CD4-positive, alpha-beta memory T cell (primary cell): ENCODE measurements at regions not wholly inside any gene's neighbourhood (a gene's known extent, or its start where the extent isn't known, plus 50 kb on each side); places are given as distances from the start of the nearest gene placed in this dataset.

Experiments used
- CTCF ChIA-PET: fragments of 350-600 bp; sonication (Branson Sonifier 250); formaldehyde crosslinking; loops from one replicate; lab custom pipeline; 2021; ENCODE audit warnings: inconsistent platforms; ENCODE audit not compliant: partially characterized antibody; lab: Charles Lee
- POLR2A ChIA-PET: fragments of 350-600 bp; sonication (Branson Sonifier 250); formaldehyde crosslinking; loops from one replicate; lab custom pipeline; 2021; ENCODE audit not compliant: partially characterized antibody; lab: Charles Lee
- DNase-seq, 5 donors: peaks; one replicate each; pipeline versions ENCODE4 v3.0.0 to v3.0.0-alpha.2; 2020 to 2022; ENCODE audit warnings: mixed read lengths in 1 of 5
- H3K27ac ChIP-seq: one replicate; pipeline ENCODE4 v1.7.0; 2013; ENCODE audit warnings: low read depth, low read length
- H3K27me3 ChIP-seq: 2 replicates; pipeline ENCODE4 v1.7.0; 2013; ENCODE audit warnings: mild to moderate bottlenecking, low read length, moderate library complexity; ENCODE audit not compliant: insufficient read depth
- H3K36me3 ChIP-seq: 2 replicates; pipeline ENCODE4 v1.7.0; 2013; ENCODE audit warnings: mild to moderate bottlenecking, low read length, moderate library complexity; ENCODE audit not compliant: insufficient read depth
- H3K4me1 ChIP-seq: 2 replicates; pipeline ENCODE4 v1.7.0; 2013; ENCODE audit warnings: mild to moderate bottlenecking, low read length, moderate library complexity; ENCODE audit not compliant: insufficient read depth
- H3K4me3 ChIP-seq, 2 donors: one replicate each; pipeline ENCODE4 v1.7.0; 2013; ENCODE audit warnings: low read length in 2 of 2, mild to moderate bottlenecking in 1 of 2
- H3K9me3 ChIP-seq, 2 donors: one replicate each; pipeline ENCODE4 v1.7.0; 2013; ENCODE audit warnings: low read length in 2 of 2, control low read depth in 1 of 2; ENCODE audit not compliant: control insufficient read depth in 1 of 2
- H3K27ac Mint-ChIP-seq, 7 donors: one replicate each; pipeline ENCODE4 v1.8.0; 2020 to 2021; ENCODE audit warnings: mixed read lengths in 7 of 7, mild to moderate bottlenecking in 6 of 7, inconsistent platforms in 3 of 7, moderate library complexity in 3 of 7
- H3K27me3 Mint-ChIP-seq, 2 donors: one replicate each; pipeline ENCODE4 v1.8.0; 2020 to 2021; ENCODE audit warnings: mixed read lengths in 2 of 2
- H3K36me3 Mint-ChIP-seq, 2 donors: one replicate each; pipeline ENCODE4 v1.8.0; 2020 to 2021; ENCODE audit warnings: mixed read lengths in 2 of 2, inconsistent platforms in 1 of 2, mild to moderate bottlenecking in 1 of 2
- H3K4me1 Mint-ChIP-seq, 4 donors: one replicate each; pipeline ENCODE4 v1.8.0; 2020 to 2021; ENCODE audit warnings: mixed read lengths in 4 of 4, mild to moderate bottlenecking in 1 of 4
- H3K4me3 Mint-ChIP-seq, 8 donors: one replicate each; pipeline ENCODE4 v1.8.0; 2020 to 2021; ENCODE audit warnings: mixed read lengths in 8 of 8, mild to moderate bottlenecking in 7 of 8, moderate library complexity in 6 of 8, inconsistent platforms in 3 of 8
- H3K9me3 Mint-ChIP-seq, 8 donors: one replicate each; pipeline ENCODE4 v1.8.0; 2020 to 2021; ENCODE audit warnings: mixed read lengths in 8 of 8, mild to moderate bottlenecking in 5 of 8, inconsistent platforms in 3 of 8, moderate library complexity in 1 of 8
- intact Hi-C: fragments of 100-400 bp; cut with micrococcal nuclease; formaldehyde crosslinking; loops from one replicate; pipeline ENCODE4 v1.15.1; 2023

- Mint-ChIP-seq H3K4me1 (no peaks in the 10 kb centered on the region), H3K9me3 (peaks cover 0 to 6% (median 1%) of the 10 kb centered on the region in 8 donors), H3K36me3 (no peaks in the 10 kb centered on the region), H3K4me3 (no peak overlapping the region), H3K27ac (no peak overlapping the region), H3K27me3 (no peaks in the 10 kb centered on the region)
- Histone ChIP-seq H3K36me3 (no peaks in the 10 kb centered on the region), H3K27ac (no peak overlapping the region), H3K9me3 (no peaks in the 10 kb centered on the region), H3K4me3 (no peak overlapping the region), H3K4me1 (no peaks in the 10 kb centered on the region), H3K27me3 (no peaks in the 10 kb centered on the region)
- CTCF ChIA-PET: no interaction called here
- intact Hi-C loops: no loop called here
- POLR2A ChIA-PET: no interaction called here
- no peak for DNase-seq
Measured at GRCh38 chr20:11270566-11270965, 596.8 kb upstream of the JAG1 start.

GRCh38 chr20:11271319-11271718, 597.5 kb upstream of the JAG1 start:
- ChIA-PET CTCF (no interaction called here), POLR2A (no interaction called here)
- no peaks in the 10 kb centered on the region for H3K27me3 Mint-ChIP-seq

GRCh38 chr20:11271920-11272594, 598.3 kb upstream of the JAG1 start:
- H3K4me3 Mint-ChIP-seq: no peak overlapping the region
- no peaks in the 10 kb centered on the region for H3K4me1 Mint-ChIP-seq
- H3K36me3 Mint-ChIP-seq: no peaks in the 10 kb centered on the region
- intact Hi-C loops: no loop called here
- H3K4me3 ChIP-seq: no peak overlapping the region
- POLR2A ChIA-PET: no interaction called here
- peaks cover 0 to 8% (median 3%) of the 10 kb centered on the region in 8 donors for H3K9me3 Mint-ChIP-seq
- no peaks in the 10 kb centered on the region for H3K9me3 ChIP-seq
- no peak overlapping the region for H3K27ac ChIP-seq
- H3K27me3 Mint-ChIP-seq: no peaks in the 10 kb centered on the region
- DNase-seq: no peak
- CTCF ChIA-PET: no interaction called here
- no peaks in the 10 kb centered on the region for H3K4me1 ChIP-seq
- no peaks in the 10 kb centered on the region for H3K27me3 ChIP-seq
- no peaks in the 10 kb centered on the region for H3K36me3 ChIP-seq
- no peak overlapping the region for H3K27ac Mint-ChIP-seq

More at GRCh38 chr20:11271319-11271718, 597.5 kb upstream of the JAG1 start:
- Mint-ChIP-seq H3K9me3 (peaks cover 0 to 8% (median 3%) of the 10 kb centered on the region in 8 donors), H3K27ac (no peak overlapping the region), H3K4me3 (no peak overlapping the region), H3K36me3 (no peaks in the 10 kb centered on the region), H3K4me1 (no peaks in the 10 kb centered on the region)
- Histone ChIP-seq H3K36me3 (no peaks in the 10 kb centered on the region), H3K27ac (no peak overlapping the region), H3K27me3 (no peaks in the 10 kb centered on the region), H3K4me1 (no peaks in the 10 kb centered on the region), H3K4me3 (no peak overlapping the region), H3K9me3 (no peaks in the 10 kb centered on the region)
- intact Hi-C loops: no loop called here
- DNase-seq: no peak

GRCh38 chr20:11274141-11274594, 600.4 kb upstream of the JAG1 start:
- no peak overlapping the region for H3K27ac Mint-ChIP-seq
- no peaks in the 10 kb centered on the region for H3K4me1 Mint-ChIP-seq
- H3K9me3 Mint-ChIP-seq: peaks cover 0 to 10% (median 3%) of the 10 kb centered on the region in 8 donors
- H3K4me3 Mint-ChIP-seq: no peak overlapping the region
- Histone ChIP-seq H3K27ac (no peak overlapping the region), H3K36me3 (no peaks in the 10 kb centered on the region), H3K4me3 (no peak overlapping the region), H3K27me3 (no peaks in the 10 kb centered on the region), H3K4me1 (no peaks in the 10 kb centered on the region), H3K9me3 (no peaks in the 10 kb centered on the region)
- intact Hi-C loops: no loop called here
- no peaks in the 10 kb centered on the region for H3K27me3 Mint-ChIP-seq
- CTCF ChIA-PET: no interaction called here
- no peaks in the 10 kb centered on the region for H3K36me3 Mint-ChIP-seq
- DNase-seq: no peak
- POLR2A ChIA-PET: no interaction called here

DNA sequence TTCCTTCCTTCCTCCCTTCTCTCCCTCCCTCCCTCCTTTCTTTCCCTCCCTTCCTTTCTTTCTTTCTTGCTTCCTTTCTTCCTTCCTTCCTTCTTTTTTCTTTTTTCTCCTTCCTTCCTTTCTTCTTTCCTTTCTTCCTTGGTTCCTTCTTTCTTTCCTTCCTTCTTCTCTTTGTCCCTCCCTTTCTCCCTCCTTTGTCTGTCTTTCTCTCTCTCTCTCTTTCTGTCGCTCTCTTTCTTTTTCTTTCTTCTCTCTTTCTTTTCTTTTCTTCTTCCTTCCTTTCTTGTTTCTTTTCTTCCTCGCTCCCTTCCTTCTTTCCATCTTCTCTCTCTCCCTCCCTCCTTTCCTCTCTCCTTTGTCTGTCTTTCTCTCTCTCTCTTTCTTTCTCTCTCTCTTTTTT, 601.9 kb upstream of the JAG1 start:
- ChIA-PET POLR2A (no interaction called here), CTCF (no interaction called here)

GRCh38 chr20:11277170-11277569, 603.4 kb upstream of the JAG1 start:
- H3K9me3 Mint-ChIP-seq: peaks cover 0 to 9% (median 3%) of the 10 kb centered on the region in 8 donors
- no peaks in the 10 kb centered on the region for H3K27me3 Mint-ChIP-seq
- intact Hi-C loops: no loop called here
- no peaks in the 10 kb centered on the region for H3K4me1 Mint-ChIP-seq
- ChIA-PET CTCF (interaction anchor here (1.1 kb wide), 1 partner anchor 35 kb away, joined by 3 read pairs; no protein-coding TSS in a partner anchor), POLR2A (no interaction called here)
- H3K36me3 Mint-ChIP-seq: no peaks in the 10 kb centered on the region
- no peak overlapping the region for H3K4me3 ChIP-seq
- H3K4me1 ChIP-seq: no peaks in the 10 kb centered on the region
- DNase-seq: no peak
- H3K27me3 ChIP-seq: no peaks in the 10 kb centered on the region
- H3K4me3 Mint-ChIP-seq: no peak overlapping the region
- no peaks in the 10 kb centered on the region for H3K36me3 ChIP-seq
- H3K9me3 ChIP-seq: no peaks in the 10 kb centered on the region
- H3K27ac ChIP-seq: no peak overlapping the region
- no peak overlapping the region for H3K27ac Mint-ChIP-seq

More for the DNA sequence above, 601.9 kb upstream of the JAG1 start:
- H3K4me1 ChIP-seq: no peaks in the 10 kb centered on the region
- H3K27me3 ChIP-seq: no peaks in the 10 kb centered on the region
- H3K4me3 ChIP-seq: no peak overlapping the region
- no peak overlapping the region for H3K27ac ChIP-seq
- no peaks in the 10 kb centered on the region for H3K4me1 Mint-ChIP-seq
- intact Hi-C loops: no loop called here
- DNase-seq: no peak
- no peaks in the 10 kb centered on the region for H3K36me3 Mint-ChIP-seq
- H3K9me3 Mint-ChIP-seq: peaks cover 0 to 11% (median 3%) of the 10 kb centered on the region in 8 donors
- no peaks in the 10 kb centered on the region for H3K9me3 ChIP-seq
- no peaks in the 10 kb centered on the region for H3K36me3 ChIP-seq
- peak overlapping the region in 1 of 7 donors; percentile 39 for H3K27ac Mint-ChIP-seq
- no peak overlapping the region for H3K4me3 Mint-ChIP-seq
- H3K27me3 Mint-ChIP-seq: no peaks in the 10 kb centered on the region

DNA sequence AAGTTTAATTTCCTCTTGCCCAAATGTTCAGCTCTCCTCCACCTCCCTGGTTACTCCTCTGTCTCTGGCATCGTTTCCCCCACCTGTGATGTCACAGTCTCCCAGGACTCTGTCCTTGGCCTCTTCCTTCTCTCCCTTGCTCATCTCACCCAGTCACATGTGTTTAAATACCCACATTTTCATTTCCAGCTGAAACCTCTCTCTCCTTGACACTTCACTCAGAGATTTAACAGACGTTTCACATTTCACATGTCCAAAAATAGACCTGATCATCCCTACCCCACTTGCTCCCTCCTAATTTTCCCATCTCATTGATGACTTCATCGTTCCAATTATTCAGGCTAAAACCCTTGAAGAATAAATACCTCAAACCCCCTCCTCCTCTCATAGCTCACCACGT, 604.1 kb upstream of the JAG1 start:
- ChIA-PET CTCF (interaction anchor here (1.1 kb wide), 1 partner anchor 35 kb away, joined by 3 read pairs; no protein-coding TSS in a partner anchor), POLR2A (no interaction called here)
- Histone ChIP-seq H3K4me3 (no peak overlapping the region), H3K36me3 (no peaks in the 10 kb centered on the region), H3K27ac (no peak overlapping the region), H3K9me3 (no peaks in the 10 kb centered on the region), H3K4me1 (no peaks in the 10 kb centered on the region), H3K27me3 (no peaks in the 10 kb centered on the region)
- intact Hi-C loops: no loop called here
- no peak overlapping the region for H3K27ac Mint-ChIP-seq
- H3K4me3 Mint-ChIP-seq: no peak overlapping the region
- H3K36me3 Mint-ChIP-seq: no peaks in the 10 kb centered on the region
- no peaks in the 10 kb centered on the region for H3K27me3 Mint-ChIP-seq
- peaks cover 0 to 9% (median 3%) of the 10 kb centered on the region in 8 donors for H3K9me3 Mint-ChIP-seq
- no peak for DNase-seq
- no peaks in the 10 kb centered on the region for H3K4me1 Mint-ChIP-seq
